GM21723 (cell line): ENCODE measurements at regions not wholly inside any gene's neighbourhood (a gene's known extent, or its start where the extent isn't known, plus 50 kb on each side); places are given as distances from the start of the nearest gene placed in this dataset.

Source experiments
- ATAC-seq: cut with Tn5 transposase; IDR thresholded peaks from one replicate; pipeline ENCODE4 v1.9.1; 2021; ENCODE audit warnings: mild to moderate bottlenecking, moderate library complexity; ENCODE audit not compliant: unreplicated experiment

GRCh38 chr15:39285663-39286062 is 295.2 kb upstream of the THBS1 start:
- no peak for ATAC-seq

- no peak for ATAC-seq
These were observed 294.2 kb upstream of the THBS1 start for GRCh38 chr15:39286706-39287105.

- ATAC-seq: no peak
These were observed 293.3 kb upstream of the THBS1 start for GRCh38 chr15:39287322-39288195.

GRCh38 chr15:39290711-39291435 is 290.0 kb upstream of the THBS1 start:
- no peak for ATAC-seq

- no peak for ATAC-seq
These were observed 289.2 kb upstream of the THBS1 start for GRCh38 chr15:39291690-39292089.

- no peak for ATAC-seq
These were observed 283.9 kb upstream of the THBS1 start for GRCh38 chr15:39296955-39297354.

- no peak for ATAC-seq
These were observed 282.5 kb upstream of the THBS1 start for GRCh38 chr15:39298271-39298962.

GRCh38 chr15:39299486-39300267 is 281.2 kb upstream of the THBS1 start:
- ATAC-seq: no peak

- no peak for ATAC-seq
These were observed 280.3 kb upstream of the THBS1 start for GRCh38 chr15:39300451-39301153.

GRCh38 chr15:39301589-39301999 is 279.3 kb upstream of the THBS1 start:
- no peak for ATAC-seq

GRCh38 chr15:39302936-39303335 is 277.9 kb upstream of the THBS1 start:
- no peak for ATAC-seq

GRCh38 chr15:39304201-39304841 is 276.6 kb upstream of the THBS1 start:
- no peak for ATAC-seq

GRCh38 chr15:39304931-39305728 is 275.7 kb upstream of the THBS1 start:
- ATAC-seq: no peak

- ATAC-seq: no peak
These were observed 270.2 kb upstream of the THBS1 start for GRCh38 chr15:39310633-39311032.

- ATAC-seq: peak; percentile 48
These were observed 267.9 kb upstream of the THBS1 start for GRCh38 chr15:39312984-39313383.

GRCh38 chr15:39313467-39313866 is 267.4 kb upstream of the THBS1 start:
- no peak for ATAC-seq

GRCh38 chr15:39313881-39314280 is 267.0 kb upstream of the THBS1 start:
- ATAC-seq: no peak

- no peak for ATAC-seq
These were observed 265.6 kb upstream of the THBS1 start for GRCh38 chr15:39315206-39315850.
